ENCODE measurements at regions not wholly inside any gene's neighbourhood (a gene's known extent, or its start where the extent isn't known, plus 50 kb on each side); places are given as distances from the start of the nearest gene placed in this dataset.
"Not testable (repeated sequence)": the region's sequence is repeated elsewhere in the genome, so short reads cannot be mapped to it uniquely, and the experiment has no call there.

DNA sequence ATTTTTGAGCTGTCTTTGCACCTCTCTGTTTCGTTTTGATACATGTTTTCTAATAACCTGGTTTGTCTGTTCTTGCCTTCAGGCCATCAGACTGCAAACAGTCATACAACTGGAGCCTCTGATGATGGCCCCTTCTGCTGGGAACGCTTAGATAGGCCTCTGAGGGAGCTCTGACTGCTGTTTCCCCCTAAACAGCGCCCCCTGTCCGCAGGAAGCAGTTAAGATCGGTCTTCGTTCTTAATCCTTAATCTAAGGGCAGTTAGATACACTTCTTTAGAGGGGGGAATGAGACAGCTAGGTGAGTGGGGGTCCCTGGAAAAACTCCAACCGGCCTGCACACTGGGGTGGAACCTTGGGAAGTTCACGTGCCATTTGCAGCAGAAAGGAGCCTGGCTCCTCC lies 1338.8 kb upstream of the SEL1L start:
- no peak for DNase-seq

DNA sequence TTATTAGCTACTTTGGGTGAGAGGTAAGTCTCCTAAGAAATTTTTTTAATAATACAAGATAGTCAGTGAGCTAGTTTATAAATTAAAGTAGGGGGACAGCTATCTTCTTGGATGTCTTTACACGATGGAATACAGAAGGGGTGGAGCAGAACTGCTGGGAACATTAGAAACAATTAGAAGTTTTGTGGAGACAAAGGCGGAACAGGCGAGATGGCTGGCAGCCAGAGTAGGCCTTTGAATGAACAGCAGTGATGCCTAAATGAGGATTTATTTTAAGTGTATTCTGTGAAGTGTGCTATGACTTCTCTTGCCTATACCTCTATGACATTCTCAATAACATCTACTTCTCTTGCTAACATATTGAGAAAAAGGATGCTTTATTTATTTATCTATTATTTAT lies 1345.3 kb upstream of the SEL1L start:
- no peak for DNase-seq

DNA sequence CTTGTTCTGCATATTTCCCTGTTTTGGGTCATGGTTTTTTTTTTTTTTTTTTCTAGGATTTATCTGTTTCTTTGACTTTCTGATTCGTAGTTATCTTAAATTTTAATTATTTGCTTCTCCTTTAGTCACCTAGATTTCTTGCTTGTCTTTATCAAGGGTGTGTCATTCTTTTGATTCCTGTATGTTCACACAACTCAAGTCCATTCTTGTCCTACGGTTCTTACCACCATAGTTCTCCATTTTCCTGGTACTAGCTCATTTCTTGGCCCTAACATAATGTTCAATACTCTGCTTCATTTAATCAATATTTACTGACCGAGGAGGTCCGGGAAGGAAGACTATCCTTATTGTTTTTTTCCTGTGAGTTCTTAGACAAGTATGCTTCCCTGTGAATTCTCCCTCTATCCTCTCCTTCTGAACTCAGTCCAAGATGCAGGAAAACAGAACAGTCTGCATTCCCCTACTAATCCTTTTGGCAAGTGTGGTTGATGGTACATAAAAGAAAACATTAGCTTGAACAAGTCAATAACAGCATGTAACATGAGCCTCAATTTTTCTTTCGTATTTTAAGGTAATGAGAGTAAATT lies 1346.4 kb upstream of the SEL1L start:
- DNase-seq: no peak

DNA sequence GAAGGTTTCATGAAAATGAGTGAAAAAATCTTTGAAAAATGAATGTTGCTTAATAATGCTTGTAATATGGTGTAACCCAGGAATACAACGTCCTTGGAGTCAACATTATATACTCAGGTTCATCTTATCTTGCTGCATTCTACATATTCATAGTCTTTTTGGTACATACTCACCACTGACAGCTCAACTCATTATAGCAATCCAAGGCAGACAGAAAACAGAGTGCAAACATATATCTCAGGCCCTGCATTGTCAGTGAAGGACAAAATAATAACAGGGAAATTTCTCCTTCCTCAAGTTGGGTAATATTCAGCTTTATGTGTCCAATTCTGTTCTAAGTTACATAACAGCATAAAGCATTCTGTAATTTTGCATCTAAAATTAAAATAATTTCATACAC lies 1353.0 kb upstream of the SEL1L start:
- DNase-seq: no peak

DNA sequence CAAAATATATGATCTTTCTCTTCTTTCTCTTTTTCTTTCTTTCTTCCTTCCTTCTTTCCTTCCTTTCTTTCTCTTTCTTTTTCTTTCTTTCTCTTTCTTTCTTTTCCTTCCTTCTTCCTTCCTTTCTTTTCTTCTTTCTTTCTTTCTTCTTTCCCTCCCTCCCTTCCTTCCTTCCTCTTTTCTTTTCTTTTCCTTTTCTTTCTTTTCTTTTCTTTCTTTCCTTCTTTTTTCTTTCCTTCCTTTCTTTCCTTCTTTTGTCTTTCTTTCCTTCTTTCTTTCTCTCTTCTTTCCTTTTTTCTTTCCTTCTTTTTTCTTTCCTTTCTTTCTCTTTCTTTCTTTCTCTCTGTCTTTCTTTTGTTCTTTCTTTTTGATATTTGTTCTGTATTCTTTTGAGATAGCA lies 1356.0 kb upstream of the SEL1L start:
- DNase-seq: no peak

DNA sequence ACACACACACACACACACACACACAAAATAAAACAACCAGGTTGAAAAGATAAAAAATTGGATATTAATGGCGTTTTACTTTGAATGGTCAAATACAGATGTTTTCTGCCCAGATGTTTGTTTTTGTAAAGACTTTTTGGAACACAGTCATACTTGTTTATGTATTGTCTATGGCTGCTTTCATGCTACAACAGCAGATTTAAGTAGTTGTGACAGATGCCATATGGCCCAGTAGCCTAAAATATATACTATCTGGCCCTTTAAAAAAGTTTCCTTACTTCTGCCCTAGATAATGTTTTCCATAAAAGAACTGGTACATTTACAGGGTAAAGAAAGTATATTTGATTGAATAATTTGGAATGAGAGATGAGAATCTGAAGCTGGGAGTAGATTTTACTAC lies 1362.8 kb upstream of the SEL1L start:
- no peak for DNase-seq

DNA sequence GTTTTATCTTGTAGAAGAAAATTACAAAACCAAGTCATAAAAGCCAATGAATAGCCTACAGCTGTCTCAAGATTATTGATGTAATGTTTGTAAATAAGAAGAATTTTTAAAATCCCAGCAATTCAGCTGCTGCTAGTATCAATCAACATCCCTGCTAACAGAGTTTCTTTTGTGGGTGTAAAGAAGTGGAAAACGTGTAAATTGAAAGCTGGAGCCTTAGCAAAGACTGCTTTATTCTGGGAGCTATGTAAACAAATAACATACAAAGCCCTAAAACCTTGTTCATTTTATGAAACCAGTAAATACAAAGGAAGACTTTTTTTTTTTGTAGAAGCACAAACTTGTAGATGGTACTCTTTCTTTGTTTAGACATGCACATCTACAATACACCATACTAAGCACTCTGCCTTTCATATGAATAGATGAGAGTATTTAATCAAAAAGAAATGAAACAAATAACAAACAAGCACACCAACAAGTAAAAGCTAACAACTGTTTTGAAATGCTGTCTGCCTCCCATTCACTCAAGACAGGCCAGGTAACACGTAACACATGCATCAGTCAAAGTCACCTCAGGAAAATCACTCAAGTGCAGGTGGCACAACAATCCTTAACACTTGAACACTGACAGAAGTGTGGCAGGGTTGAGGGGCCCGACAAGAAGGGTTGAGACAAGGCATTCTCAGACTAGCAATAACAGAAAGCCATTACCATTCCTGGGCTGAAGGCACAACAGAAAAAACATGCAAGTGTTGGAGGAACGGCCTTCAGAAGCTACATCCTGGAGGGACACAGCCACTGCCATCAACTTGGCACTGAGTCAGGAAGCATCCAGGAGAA lies 1364.0 kb upstream of the SEL1L start:
- no peak for DNase-seq

DNA sequence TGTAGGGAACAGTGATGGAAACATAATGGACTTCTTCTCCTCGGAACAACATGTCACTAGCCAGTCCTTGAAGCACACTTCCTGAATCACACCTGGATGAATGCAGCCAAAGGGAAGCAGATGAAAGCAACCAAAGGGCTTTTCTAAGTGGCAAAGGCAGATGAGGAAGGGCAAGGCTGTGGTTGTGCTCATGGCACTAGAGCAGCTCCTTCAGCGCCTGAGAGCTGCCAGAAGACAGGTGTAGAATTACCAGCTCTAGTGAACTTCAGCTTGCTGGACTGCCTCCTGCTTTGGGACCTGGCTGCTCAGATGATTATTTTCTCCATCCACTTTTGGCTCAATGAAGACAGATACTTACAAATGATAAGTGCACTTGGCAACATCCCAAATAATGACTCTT lies 1372.1 kb upstream of the SEL1L start:
- no peak for DNase-seq

DNA sequence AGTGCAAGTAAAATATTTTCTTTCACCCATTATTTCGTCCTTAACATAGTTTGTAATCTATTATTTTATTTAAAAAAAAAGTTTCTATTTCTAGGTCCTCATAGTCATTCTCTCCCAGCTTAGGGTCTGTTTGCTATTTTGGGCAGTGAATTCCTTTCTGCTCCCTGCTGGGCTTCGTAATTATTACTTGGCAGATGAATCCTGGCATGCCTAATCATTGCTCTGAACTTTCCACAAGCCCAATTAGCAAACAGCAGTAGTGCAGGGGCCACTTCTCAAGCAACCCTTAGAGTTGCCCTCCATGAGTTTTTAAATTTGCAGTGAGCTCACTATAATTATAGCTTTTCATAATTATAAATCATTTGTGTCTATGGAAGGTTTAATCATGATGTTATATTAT lies 1378.3 kb upstream of the SEL1L start:
- no peak for DNase-seq

DNA sequence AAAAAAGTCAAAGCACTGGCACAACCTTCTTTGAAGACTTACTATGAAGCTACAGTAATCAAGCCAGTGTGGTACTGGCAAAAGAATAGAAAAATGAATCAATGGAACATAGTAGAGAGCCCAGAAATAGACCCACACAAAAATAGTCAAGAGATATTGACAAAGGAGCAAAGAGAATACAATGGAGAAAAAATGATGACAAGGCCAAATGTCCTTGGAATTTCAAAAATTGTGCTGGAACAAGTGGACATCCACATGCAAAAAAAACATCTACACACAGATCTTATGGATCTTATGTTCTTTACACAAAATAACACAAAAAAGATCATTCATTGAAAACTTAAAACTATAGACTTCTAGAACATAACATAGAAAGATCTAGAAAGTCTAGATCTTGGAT lies 1379.7 kb upstream of the SEL1L start:
- no peak for DNase-seq

DNA sequence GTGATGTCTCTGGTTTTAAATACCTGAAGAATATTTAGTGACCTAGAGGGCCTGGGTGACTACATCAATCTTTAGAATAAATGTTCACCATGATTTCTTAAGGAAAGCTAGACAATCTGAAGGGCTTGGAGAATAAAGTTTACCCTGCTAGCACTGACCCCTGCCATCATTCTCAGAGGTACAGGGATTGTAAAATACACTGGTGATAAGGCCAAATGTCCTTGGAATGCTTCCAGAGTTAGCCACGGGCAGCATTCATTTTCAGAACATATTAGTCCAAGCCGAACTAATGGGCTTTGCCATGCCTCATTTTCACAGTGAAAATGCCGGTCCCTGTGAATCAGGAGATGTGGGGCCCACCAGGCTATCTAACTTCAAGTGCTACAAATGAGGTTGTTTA lies 1381.7 kb upstream of the SEL1L start:
- DNase-seq: no peak

DNA sequence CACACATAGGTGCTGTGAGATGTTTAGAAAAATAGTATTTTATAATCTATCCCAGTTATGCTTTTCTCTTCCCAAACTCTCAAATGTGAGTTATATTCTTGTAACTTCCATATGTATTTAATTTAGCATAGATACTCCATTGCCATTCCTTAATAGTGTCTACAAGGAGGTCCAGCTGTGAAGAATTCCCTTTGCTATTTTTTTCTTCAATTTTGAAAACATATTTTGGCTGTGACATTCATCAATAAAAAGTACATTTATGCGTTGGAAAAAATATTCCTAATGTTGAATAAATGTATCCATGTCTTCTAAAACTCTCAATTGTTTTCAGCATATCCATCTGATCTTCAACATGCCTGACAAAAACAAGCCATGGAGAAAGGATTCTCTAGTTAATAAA lies 1402.0 kb upstream of the SEL1L start:
- no peak for DNase-seq

DNA sequence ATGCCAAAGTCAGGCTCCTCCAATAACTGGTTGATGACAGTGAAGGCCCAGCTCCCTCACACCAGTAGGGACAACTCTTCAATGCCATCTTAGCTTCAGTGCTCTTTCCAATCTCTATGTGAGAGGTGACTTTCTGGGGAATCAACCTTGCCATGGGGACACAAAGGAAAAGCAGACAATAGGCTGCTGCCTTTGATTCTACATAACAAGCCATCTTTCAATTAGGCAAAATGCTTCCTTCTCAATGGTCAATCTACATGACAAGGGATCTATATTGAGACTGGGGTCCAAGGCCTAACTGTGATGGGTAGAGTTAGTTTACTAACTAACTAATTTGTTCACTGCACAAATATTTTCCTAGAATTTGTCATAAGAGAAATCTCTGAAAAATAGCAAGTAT lies 1417.5 kb upstream of the SEL1L start:
- no peak for DNase-seq

DNA sequence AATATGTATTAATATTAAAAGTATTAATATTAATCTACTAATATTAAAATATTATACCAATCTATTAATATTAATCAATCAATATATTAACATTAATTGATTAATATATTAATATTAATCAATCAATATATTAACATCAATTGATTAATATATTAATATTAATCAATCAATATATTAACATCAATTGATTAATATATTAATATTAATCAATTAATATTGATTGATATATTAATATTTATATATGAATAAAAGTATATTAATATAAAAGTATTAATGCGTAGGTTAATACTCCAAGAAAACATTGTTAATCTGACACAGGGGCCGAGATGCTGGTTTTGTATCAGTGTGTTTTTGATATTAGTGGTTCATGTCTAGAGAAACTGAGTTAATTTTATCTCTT lies 1430.1 kb upstream of the SEL1L start:
- no peak for DNase-seq

DNA sequence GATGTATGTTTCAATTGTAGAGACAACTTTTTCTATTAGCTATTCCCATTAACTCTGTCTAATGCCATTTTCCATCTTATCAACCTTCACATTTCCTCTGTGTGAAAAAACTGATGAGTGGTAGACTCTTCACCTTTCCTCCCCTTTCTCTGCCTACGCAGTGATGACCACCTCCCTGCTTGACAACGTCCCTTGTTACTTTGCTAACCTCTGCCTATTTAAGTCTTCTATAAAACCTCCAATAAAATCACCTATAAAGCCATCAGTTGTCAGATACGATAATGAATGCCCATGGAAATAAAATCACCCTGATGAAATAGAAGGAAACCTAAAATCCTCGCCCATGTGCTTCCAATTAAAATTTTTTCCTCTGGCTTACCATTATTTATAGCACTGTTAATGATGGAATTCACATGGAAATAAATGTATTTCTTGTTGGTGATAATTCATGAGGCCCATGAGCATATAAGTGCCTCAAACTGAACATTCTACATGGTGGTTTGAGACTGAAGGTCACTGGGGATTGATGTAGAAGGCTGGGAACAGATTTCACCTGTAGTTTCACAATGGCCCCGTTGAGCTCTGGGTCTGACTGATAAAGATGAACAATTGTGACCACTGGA lies 1454.0 kb upstream of the SEL1L start:
- DNase-seq: no peak

DNA sequence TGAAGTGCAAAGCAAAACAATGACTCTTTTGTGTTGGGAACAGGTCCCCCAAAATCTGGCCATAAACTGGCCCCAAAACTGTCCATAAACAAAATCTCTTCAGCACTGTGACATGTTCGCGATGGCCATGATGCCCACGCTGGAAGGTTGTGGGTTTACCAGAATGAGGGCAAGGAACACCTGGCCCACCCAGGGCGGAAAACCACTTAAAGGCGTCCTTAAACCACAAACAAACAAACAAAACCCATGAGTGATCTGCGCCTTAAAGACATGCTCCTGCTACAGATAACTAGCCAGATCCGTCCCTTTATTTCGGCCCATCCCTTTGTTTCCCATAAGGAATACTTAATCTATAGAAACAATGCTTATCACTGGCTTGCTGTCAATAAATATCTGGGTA lies 1460.9 kb upstream of the SEL1L start:
- DNase-seq: not testable (repeated sequence)

DNA sequence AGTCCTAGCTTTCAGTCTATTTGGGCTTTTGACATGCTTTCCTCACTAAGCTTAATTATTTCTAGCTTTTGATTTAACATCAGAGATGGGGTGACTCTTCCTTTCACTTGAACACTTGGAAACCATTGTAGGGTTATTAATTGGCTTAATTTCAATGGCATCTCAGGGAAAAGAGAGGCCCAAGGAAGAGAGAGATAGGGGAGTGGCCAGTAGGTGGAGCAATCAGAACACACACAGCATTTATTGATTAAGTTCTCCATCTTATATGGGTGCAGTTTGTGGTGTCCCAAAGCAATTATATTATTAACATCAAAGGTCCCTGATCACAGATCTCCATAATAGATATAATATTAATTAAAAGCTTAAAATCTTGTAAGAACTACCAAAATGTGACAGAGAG lies 1466.1 kb upstream of the SEL1L start:
- no peak for DNase-seq

DNA sequence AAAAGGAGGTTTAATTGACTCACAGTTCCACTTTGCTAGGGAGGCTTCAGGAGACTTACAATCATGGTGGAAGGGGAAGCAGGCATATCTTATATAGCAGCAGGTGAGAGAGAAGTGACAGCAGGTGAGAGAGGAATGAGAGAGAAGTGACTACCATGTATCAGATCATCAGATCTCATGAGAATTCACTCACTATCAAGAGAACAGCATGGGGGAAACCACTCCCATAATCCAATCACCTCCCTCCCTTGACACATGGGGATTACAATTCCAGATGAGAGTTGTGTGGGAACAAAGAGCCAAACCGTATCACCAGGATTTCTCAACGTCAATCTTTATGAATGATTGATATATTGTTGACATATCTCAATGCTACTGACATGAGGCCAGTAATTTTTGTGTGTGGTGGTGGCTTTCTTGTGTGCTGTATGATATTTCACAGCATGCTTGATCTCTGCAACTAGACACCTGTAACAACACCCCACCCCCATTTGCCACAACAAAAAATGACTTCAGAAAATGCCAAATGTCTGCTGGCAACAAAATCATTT lies 1470.9 kb upstream of the SEL1L start:
- no peak for DNase-seq

DNA sequence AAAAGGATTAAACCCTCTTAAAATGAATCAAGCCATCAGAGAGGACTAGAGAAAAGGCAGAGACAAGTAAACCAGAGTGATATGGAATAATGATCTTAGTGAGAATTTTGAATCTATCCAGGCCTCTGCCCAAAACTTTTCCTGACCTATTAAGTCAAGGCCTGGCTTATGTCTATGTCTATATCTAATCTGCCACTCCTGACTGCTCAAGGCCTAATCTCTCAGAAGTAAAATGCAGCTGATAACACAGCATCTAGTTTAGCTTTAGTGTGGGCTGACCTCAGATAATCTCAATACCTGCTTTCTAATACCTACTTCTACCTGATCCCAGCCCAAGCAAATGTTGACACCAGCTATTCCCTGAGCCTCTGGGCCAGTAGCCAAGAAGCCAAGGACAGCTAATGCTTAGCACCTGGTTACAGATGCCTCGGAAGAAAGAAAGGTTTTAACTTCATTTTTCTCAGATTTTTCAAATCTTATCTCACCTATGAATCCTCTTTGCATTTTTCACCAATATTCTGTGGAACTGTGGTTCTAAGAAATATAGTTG lies 1472.5 kb upstream of the SEL1L start:
- DNase-seq: no peak

DNA sequence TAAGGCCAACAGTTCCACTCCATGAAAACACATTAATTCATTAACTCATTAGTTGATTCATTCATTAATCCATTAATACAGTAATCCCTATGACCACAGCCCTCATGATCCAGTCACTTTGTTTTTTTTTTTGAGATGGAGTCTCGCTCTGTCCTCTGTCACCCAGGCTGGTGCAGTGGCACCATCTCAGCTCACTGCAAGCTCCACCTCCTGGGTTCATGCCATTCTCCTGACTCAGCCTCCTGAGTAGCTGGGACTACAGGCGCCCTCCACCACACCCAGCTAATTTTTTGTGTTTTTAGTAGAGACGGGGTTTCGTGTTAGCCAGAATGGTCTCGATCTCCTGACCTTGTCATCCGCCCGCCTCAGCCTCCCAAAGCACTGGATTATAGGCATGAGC lies 1473.4 kb upstream of the SEL1L start:
- DNase-seq: not testable (repeated sequence)

DNA sequence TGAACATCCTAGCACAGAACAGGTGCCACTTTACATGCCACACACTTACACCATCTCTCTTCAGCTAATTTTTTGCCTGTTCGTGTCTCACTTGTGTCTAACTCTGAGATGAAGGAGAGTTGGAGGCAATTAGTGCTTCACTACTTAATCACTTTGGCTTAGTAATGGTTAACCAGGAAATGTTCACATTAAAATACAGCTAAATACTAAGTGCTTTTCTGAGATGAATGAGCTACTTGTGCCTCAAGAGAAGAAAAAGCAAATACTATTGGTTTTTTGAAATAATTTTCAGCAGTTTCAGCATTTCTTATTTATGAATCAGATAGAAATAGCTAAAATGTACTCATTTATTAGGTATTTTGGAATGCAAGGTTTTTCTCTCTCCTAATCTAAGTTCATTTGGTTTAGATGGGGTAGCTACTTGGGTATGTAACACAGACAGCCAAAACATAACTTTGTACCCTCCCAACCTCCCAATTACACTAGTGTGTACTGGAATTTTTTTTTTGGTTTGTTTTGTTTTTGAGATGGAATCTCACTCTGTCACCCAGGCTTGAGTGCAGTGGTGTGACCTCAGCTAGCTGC lies 1474.1 kb upstream of the SEL1L start:
- DNase-seq: no peak

DNA sequence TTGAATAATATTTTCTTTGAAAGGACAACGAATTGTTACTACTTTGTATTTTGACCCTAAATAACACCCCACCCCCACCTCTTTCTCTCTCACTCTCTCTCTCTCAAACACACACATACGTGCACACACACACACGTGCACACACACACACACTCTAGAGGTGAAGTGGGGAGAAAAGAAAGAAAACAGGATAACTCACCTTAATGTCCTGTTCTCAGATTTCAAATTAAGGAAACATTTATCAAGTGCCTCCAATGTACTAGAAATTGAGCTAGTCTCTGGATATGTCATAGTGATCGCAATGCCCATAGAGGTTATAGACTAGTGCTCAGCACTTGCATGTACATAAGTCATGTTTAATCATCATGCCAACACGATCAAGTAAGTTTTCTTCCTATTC lies 1483.6 kb upstream of the SEL1L start:
- no peak for DNase-seq

DNA sequence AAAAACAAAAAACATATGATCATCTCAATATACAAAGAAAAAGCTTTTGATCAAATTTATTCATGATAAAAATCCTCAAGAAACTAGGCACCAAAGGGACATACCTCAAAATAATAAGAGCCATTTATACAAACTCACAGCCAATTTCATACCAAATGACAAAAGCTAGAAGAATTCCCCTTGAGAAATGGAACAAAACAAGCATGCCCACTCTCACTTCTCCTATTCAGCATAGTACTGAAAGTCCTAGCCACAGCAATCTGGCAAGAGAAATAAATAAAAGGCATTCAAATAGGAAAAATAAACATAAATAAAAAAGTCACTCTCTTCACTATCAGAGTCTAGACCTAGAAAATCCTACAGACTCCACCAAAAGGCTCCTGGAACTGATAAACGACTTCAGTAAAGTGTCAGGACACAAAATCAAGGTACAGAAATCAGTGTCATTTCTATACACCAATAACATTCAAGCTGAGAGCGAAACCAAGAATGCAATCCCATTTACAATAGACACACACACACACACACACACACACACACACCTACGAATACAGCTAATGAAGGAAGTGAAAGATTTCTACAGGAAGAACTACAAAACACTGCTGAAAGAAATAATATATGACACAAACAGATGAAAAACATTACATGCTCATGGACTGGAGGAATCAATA lies 1486.2 kb upstream of the SEL1L start:
- no peak for DNase-seq
